Large intestine (tissue), 3 donors: ENCODE measurements at regions not wholly inside any gene's neighbourhood (a gene's known extent, or its start where the extent isn't known, plus 50 kb on each side); places are given as distances from the start of the nearest gene placed in this dataset.

Experiments
- DNase-seq, 2 donors: peaks; one replicate each; pipeline versions ENCODE4 v3.0.0 to v3.0.0-alpha.2; 2013
- H3K27ac ChIP-seq: one replicate; pipeline ENCODE4 v1.5.1; 2013; ENCODE audit warnings: low read length
- H3K27me3 ChIP-seq: 2 replicates; pipeline ENCODE4 v1.6.1; 2013; ENCODE audit warnings: low read length; ENCODE audit not compliant: control insufficient read depth, insufficient read depth
- H3K36me3 ChIP-seq: 2 replicates; pipeline ENCODE4 v1.6.1; 2013; ENCODE audit warnings: low read length; ENCODE audit not compliant: control insufficient read depth, insufficient read depth
- H3K4me1 ChIP-seq: one replicate; pipeline ENCODE4 v1.6.1; 2013; ENCODE audit warnings: low read length; ENCODE audit not compliant: control insufficient read depth, insufficient read depth
- H3K4me3 ChIP-seq: one replicate; pipeline ENCODE4 v1.5.1; 2013; ENCODE audit warnings: low read length
- H3K9me3 ChIP-seq: one replicate; pipeline ENCODE4 v1.6.1; 2013; ENCODE audit warnings: mild to moderate bottlenecking, low read depth, low read length, moderate library complexity; ENCODE audit not compliant: control insufficient read depth
- WGBS: methylation state at CpG from one replicate; pipeline ENCODE4 v1.1.5; 2013; ENCODE audit warnings: low lambda C conversion rate; ENCODE audit not compliant: insufficient coverage; 5-methylcytosine and 5-hydroxymethylcytosine counted together

DNA sequence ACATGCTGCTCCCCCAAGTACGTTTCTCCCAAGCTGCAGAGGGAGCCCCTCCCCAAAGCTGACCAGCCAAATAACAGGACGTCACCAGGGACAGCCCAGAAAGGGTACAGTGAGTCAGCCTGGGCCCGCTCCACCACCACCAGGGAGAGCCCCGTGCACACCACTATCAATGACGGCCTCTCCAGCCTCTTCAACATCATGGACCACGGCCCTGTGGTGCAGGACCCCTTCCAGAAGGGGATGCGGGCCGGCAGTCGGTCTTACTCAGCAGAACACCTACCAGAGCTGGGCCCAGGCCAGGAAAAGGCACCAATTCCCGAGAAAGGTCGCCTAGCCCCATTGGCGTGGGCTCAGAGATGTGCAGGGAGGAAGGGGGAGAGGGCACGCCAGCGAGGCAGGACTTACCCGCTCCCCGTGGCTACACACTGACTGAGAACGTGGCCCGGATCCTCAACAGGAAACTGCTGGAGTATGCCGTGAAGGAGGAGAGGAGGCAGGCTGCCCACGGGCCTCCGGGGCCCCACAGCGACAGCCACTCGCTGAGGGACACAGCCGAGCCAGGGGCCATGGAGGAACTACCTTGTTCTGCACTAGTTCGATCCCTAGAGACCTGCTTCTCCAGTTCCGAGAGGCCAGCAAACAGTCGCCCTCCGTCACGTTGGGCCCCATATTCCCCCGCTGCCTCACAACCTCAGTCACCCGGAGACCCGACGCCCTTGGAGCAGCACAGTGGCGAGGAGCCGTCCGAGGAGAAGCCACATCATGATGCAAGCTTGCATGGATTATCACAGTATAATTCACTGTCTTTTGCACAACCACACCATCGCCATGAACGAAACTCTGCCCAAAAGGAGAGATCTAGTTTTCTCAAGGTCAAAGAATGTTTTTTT is 815.9 kb upstream of the KLHL1 start:
- no peak for DNase-seq
- H3K36me3 ChIP-seq = no peaks in the 10 kb centered on the region
- no peaks in the 10 kb centered on the region for H3K27me3 ChIP-seq
- H3K4me3 ChIP-seq = no peak overlapping the region
- no peaks in the 10 kb centered on the region for H3K4me1 ChIP-seq
- H3K27ac ChIP-seq = no peak overlapping the region
- WGBS = no CpG with 5 or more reads among the region's 38 CpGs
- H3K9me3 ChIP-seq = no peaks in the 10 kb centered on the region

DNA sequence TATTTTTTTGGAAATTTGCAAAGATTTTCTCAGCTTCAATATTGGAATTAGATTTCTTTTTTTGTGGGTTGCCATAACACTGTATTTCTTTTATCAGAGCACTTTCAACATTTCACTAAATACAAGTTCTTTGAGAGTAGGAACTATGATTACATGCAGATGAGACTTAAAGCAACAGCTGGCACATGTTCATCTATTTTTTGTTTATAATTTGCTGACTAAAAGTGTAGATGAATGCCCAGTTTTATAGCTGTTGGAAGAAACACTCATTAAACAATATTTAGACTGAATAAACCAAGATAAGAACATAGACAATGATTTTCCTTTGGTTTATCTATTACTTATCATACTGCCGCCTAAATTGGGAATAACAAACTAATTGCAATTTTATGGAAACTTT is 803.0 kb upstream of the KLHL1 start:
- Histone ChIP-seq H3K27ac (no peak overlapping the region), H3K36me3 (no peaks in the 10 kb centered on the region), H3K4me1 (no peaks in the 10 kb centered on the region), H3K9me3 (no peaks in the 10 kb centered on the region), H3K4me3 (no peak overlapping the region), H3K27me3 (no peaks in the 10 kb centered on the region)
- no peak for DNase-seq
- WGBS = 64% methylated on average over 1 of the region's 1 CpG

DNA sequence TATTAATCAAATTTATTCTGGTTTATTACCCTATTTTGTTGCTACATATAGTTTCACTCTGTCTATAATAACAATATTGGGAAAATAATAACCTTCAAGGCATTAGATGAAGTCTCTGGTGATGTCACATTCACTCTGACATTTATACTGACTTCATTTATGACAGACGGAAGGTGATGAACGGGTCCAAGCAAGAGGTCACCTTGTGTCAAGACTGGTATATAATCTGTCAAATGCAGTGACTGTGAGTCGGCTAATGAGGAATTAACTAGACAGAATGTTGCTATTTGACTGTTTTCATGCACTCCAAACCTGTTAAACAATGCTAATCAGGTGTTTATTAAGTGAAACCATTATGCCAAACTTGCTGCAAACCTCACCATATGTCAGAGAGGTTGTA is 800.5 kb upstream of the KLHL1 start:
- DNase-seq = no peak
- Histone ChIP-seq H3K27ac (no peak overlapping the region), H3K9me3 (no peaks in the 10 kb centered on the region), H3K27me3 (no peaks in the 10 kb centered on the region), H3K4me3 (no peak overlapping the region), H3K36me3 (no peaks in the 10 kb centered on the region), H3K4me1 (no peaks in the 10 kb centered on the region)
- no CpG with 5 or more reads among the region's 3 CpGs for WGBS

DNA sequence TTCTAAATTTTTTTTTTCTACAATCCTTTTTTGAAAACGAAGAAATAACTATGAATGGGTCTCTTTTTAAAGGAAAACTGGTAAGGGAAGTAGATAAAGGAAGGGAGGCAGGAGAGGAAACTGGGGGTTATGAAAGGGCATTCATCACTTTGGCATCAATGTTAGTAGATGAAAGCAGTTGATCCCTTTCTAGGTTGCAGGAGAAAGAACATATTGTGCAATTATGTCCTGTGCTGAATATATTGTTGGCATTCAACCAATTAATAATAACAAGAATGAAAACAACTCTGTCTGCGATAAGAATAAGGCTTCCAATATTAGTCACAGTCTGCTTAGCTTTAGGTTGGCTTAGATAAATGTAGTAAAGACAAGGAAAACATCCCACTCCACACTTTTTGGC is 796.8 kb upstream of the KLHL1 start:
- 70% methylated on average over 2 of the region's 2 CpGs for WGBS

DNA sequence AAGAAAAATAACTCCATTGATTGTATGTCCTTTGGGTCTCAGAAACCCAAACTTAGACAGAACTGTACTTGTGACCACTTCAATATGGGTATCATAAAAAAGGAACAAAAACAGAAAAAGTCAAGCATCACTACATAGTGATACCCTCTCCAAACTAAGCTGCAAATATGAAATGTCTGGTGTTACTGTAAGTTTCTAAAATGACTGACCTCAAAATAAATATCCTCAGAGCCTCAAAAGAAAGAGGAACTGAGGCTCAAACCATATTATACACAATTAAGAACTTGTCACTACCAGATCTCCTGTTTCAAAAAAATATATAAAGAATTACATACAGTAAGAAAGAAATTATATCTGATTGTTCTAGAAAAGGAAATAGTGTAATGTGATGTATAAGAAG is 787.9 kb upstream of the KLHL1 start:
- no peak for DNase-seq
- no peaks in the 10 kb centered on the region for H3K36me3 ChIP-seq
- H3K27me3 ChIP-seq = no peaks in the 10 kb centered on the region
- H3K9me3 ChIP-seq = no peaks in the 10 kb centered on the region
- no peak overlapping the region for H3K27ac ChIP-seq
- no peaks in the 10 kb centered on the region for H3K4me1 ChIP-seq
- no peak overlapping the region for H3K4me3 ChIP-seq

More for the DNA sequence above, 796.8 kb upstream of the KLHL1 start:
- Histone ChIP-seq H3K9me3 (no peaks in the 10 kb centered on the region), H3K4me3 (no peak overlapping the region), H3K27me3 (no peaks in the 10 kb centered on the region), H3K4me1 (no peaks in the 10 kb centered on the region), H3K36me3 (no peaks in the 10 kb centered on the region), H3K27ac (no peak overlapping the region)
- no peak for DNase-seq

DNA sequence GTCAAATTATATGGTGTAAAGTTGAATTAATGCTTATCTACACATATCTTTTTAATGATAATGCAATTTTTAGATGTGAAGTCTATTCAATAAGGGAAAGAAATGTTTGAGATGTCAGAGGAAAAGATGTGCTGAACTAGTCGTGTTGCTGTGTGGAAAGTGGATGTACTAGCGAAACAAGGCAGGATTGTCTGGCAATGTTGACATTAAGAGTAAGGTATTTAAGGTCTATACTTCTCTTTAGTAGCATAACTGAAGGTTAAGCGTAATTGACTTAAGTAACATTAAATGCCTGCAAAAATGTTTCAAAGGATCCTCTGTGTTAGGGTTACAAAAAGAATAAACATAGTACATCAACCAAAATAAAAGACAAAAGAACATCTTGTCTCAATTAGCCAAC is 787.3 kb upstream of the KLHL1 start:
- DNase-seq = no peak
- H3K4me3 ChIP-seq = no peak overlapping the region
- H3K27me3 ChIP-seq = no peaks in the 10 kb centered on the region
- H3K4me1 ChIP-seq = no peaks in the 10 kb centered on the region
- H3K27ac ChIP-seq = no peak overlapping the region
- WGBS = 100% methylated on average over 1 of the region's 3 CpGs
- H3K9me3 ChIP-seq = no peaks in the 10 kb centered on the region
- H3K36me3 ChIP-seq = no peaks in the 10 kb centered on the region

DNA sequence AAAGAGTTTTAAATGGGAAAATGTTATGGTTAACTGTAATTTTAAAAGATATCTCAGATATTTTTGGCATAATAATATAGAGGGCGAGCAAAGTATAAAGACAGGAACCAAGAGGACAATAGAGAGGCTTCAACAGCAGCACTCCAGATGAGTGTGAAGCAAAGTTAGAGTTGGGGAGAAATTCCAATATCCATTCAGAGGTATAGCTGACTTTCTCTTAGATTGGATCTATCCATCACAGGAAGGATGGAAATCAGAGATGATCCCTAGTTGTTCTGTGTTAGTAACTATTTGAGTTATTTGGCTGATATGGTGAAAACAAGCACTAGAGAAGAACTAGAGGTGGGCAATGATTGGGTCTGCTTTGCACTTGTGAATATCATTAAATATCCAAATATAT is 786.0 kb upstream of the KLHL1 start:
- no peak overlapping the region for H3K27ac ChIP-seq
- DNase-seq = no peak
- no peaks in the 10 kb centered on the region for H3K4me1 ChIP-seq
- no peaks in the 10 kb centered on the region for H3K27me3 ChIP-seq
- H3K9me3 ChIP-seq = no peaks in the 10 kb centered on the region
- no peaks in the 10 kb centered on the region for H3K36me3 ChIP-seq
- no peak overlapping the region for H3K4me3 ChIP-seq
- 100% methylated on average over 1 of the region's 1 CpG for WGBS

DNA sequence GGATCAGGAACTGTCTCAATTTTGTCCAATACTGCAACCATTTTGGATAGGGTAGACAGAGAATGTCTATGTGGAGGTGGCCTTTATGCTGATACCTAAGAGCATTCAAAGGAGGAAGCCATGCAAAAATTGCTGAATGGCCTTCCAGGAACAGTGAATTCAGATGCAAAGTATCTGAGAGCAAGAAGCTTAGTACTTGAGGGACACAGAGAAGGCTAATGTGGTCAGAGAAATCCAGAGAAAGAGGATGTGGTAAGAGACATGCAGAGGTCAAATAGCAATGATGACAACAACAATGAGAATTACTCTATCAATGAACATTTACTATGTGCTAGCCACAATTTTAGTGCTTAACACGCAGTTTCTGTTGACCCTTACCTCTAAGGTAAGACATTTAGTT is 785.6 kb upstream of the KLHL1 start:
- no peak for DNase-seq
- no peaks in the 10 kb centered on the region for H3K4me1 ChIP-seq
- no CpG with 5 or more reads among the region's 1 CpG for WGBS

DNA sequence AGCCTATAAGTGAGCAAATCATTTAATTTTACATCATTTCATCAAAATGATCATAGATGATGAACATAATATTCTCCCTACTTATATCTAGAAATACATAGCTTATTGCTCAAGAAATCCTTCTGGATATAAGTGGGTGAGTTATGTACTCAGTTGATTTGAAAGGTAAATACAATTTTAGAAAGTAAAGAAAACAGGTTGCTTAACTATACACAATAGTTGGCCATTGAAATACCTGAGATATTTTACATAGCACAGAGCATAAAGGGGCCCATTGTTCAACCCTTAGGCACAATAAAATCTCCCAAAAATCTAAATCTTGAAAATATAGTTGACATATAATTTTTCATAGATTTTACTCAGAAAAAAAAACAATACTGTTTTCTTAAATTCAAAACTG is 782.0 kb upstream of the KLHL1 start:
- Histone ChIP-seq H3K9me3 (no peaks in the 10 kb centered on the region), H3K4me3 (no peak overlapping the region), H3K4me1 (no peaks in the 10 kb centered on the region), H3K27ac (no peak overlapping the region), H3K27me3 (no peaks in the 10 kb centered on the region), H3K36me3 (no peaks in the 10 kb centered on the region)
- no peak for DNase-seq

More for the DNA sequence above, 785.6 kb upstream of the KLHL1 start:
- Histone ChIP-seq H3K27ac (no peak overlapping the region), H3K27me3 (no peaks in the 10 kb centered on the region), H3K4me3 (no peak overlapping the region), H3K9me3 (no peaks in the 10 kb centered on the region), H3K36me3 (no peaks in the 10 kb centered on the region)

DNA sequence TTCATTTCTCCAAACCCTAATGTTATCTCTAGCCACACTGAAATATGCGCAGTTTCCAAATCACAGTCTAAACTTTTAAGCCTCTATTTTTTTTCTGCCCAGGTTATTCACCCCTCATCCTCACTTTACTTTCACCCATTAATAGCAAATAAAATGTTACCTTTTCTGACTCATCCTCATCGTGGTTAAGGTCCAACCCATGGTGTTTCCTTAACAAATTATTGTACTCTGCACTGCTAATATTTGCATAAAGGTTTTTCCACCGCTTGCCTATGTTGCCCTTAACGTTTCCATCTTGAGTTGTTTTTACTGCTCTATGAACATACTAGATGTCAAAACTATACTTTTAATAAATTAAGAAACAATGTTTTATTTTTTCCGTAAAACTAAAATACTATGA is 780.9 kb upstream of the KLHL1 start:
- no peak for DNase-seq
- Histone ChIP-seq H3K36me3 (no peaks in the 10 kb centered on the region), H3K27ac (no peak overlapping the region), H3K9me3 (peaks cover 3% of the 10 kb centered on the region), H3K4me3 (no peak overlapping the region), H3K27me3 (no peaks in the 10 kb centered on the region), H3K4me1 (no peaks in the 10 kb centered on the region)
- 63% methylated on average over 5 of the region's 5 CpGs for WGBS

DNA sequence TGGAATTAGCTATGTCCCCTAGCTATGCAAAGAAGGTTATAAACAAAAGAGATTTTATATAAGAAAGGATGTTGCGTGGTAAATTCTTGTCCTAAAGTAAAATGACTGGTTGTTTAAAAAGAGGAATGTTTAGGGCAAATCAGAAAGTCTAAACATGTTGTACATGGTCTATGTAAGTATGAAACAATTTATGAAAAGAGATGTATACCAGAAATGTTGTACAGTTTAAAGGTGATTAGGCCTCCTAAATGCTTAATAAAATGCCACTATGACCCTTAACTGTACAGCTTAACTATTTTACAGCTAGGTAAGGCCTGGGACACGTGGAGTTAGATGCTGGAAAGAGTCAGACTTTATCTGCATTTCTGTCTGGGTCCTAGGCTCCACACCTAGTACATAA is 775.9 kb upstream of the KLHL1 start:
- Histone ChIP-seq H3K4me1 (no peaks in the 10 kb centered on the region), H3K27ac (no peak overlapping the region), H3K36me3 (no peaks in the 10 kb centered on the region), H3K27me3 (no peaks in the 10 kb centered on the region), H3K4me3 (no peak overlapping the region), H3K9me3 (peaks cover 3% of the 10 kb centered on the region)
- WGBS = 50% methylated on average over 2 of the region's 2 CpGs
- DNase-seq = no peak
